Suprapubic skin (tissue), 4 donors: ENCODE measurements at regions not wholly inside any gene's neighbourhood (a gene's known extent, or its start where the extent isn't known, plus 50 kb on each side); places are given as distances from the start of the nearest gene placed in this dataset.

Experiments used
- CTCF ChIP-seq, 2 donors: fragments of 200-600 bp in 1 of 2; fragments of 450-650 bp in 1 of 2; sonication (generic) in 1 of 2; IDR thresholded peaks; one replicate each; pipeline ENCODE4 v1.5.1; 2016 to 2019; ENCODE audit warnings: antibody characterized with exemption in 2 of 2, mild to moderate bottlenecking in 1 of 2, moderate library complexity in 1 of 2
- EP300 ChIP-seq: sonication (generic); formaldehyde crosslinking; IDR thresholded peaks from one replicate; pipeline ENCODE4 v1.6.1; 2017; ENCODE audit warnings: antibody characterized with exemption
- POLR2A ChIP-seq, 2 donors: fragments of 450-650 bp; IDR thresholded peaks; one replicate each; pipeline ENCODE4 v1.6.1; 2017; ENCODE audit warnings: antibody characterized with exemption in 2 of 2, mild to moderate bottlenecking in 2 of 2, moderate library complexity in 2 of 2
- POLR2AphosphoS5 ChIP-seq, 3 donors: sonication (generic); formaldehyde crosslinking; IDR thresholded peaks; one replicate each; pipeline ENCODE4 v1.6.1; 2017; ENCODE audit warnings: antibody characterized with exemption in 3 of 3

GRCh38 chr1:81729818-81730217, 70.9 kb upstream of the ADGRL2 start:
- TF ChIP-seq CTCF (IDR thresholded peaks at IDR 0.05) (no peak), POLR2AphosphoS5 (IDR thresholded peaks at IDR 0.05) (no peak), POLR2A (IDR thresholded peaks at IDR 0.05) (no peak), EP300 (no peak)
